Stimulated activated CD8-positive, alpha-beta memory T cell treated with anti-CD3 and anti-CD28 coated beads, Interleukin-2, amount 100 ng/mL, for 48 hours (primary cell): ENCODE measurements at regions not wholly inside any gene's neighbourhood (a gene's known extent, or its start where the extent isn't known, plus 50 kb on each side); places are given as distances from the start of the nearest gene placed in this dataset.

Source experiments
- DNase-seq, 2 donors: peaks; one replicate each; pipeline ENCODE4 v3.0.0-alpha.2; 2020; ENCODE audit warnings: low read depth in 2 of 2

DNA sequence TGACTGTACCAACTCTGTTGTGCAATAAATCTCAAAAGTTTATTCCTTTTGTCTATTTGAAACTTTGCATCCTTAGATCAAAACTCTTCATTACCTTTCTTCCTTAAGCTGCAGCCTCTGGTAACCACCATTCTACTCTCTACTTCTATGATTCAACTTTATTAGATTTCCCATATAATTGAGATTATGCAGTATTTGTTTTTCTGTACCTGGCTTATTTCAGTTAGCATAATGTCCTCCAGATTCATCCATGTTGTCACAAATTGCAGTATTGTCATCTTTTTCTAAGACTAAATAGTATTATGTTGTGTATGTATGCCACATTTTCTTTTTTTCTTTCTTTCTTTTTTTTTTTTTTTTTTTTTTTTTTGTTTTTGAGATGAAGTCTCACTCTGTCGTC, 1176.3 kb upstream of the TENM4 start:
- no peak for DNase-seq

DNA sequence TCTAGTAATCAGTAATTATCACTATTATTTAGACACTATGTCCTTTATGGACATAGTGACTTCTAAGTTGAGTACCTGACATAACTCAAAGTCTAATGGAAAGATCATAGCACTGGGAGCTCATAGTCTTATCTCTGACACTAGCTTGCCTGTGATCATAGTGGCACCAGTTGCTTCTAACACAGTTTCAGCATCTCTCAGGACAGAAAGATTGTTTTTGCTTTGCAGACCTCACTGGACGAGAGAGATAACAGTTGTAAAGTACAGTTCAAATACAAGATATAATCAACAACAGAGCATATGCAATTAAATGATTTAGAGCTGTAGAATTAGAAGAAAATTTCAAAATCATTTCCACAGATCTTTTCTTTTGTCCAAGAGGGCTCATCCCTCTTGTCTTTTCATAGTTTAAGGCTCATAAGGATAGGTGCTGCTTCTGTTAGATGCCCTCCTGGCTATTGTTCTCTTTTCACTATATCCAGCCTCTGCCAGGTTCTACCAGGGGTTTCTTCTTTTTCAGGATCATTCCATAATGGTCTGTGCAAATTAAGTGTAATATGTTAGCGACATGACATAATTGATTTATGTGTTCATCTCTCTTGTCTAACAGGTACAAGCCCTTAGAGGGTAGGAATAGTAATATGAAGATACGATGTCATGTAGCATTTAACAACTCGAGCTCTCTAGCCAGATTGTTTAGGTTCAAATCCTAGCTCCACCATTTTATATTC, 1175.4 kb upstream of the TENM4 start:
- DNase-seq: no peak

DNA sequence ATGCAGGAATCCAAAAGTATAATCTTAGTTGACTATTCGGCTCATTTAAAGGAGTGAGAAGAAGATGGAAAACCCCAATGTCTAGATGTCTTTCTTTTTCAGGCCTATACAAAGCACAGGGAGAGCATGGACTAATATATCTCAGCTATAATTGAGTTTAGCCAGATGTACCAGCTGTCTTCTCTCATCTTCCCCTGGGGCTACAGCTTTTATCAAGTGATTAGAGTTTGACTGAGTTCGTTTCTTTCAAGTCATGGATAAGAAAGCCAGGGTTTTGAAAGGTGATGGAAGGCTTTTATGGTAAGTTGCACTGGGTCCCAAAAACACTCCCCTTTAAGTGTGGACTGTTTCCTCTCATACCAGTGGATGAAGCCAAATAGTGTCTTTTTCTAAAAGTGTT, 1172.8 kb upstream of the TENM4 start:
- no peak for DNase-seq

DNA sequence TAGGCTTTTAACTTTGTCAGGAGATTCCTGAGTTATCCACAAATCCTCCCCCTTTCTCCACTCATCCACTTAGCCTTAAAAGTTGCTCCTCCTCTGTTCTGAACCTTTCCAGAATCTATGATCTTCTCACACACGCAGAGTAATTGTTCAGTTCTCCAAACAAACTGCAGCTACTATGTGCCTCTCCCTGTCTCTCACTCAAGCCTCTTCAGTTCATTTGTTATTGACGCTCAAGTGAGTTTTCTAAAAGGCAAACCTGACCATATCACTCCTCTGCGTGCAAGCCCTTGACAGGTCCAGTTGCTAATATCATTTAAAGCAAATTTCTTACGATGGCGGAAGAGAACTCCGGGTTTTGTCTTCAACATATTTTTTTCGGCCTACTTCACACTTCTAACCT, 1169.7 kb upstream of the TENM4 start:
- DNase-seq: no peak

DNA sequence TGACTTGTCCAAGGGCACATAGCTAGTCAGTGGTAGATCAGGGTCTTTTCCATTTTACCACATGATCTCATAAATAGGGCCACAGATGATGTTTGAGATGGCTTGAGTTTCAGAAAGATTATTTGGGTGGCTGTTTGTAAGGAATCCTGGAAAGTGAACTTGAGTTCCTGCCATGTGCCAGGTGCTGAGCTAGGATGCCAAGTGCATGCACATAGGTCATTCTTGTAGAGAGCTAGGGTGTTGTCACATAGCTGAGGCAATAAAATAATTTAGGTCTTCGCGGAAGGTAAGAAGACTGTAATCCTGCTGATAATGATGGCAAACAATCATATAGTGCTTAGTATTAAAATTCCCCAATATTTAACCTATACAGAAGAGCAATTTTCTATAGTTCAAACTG, 1162.6 kb upstream of the TENM4 start:
- no peak for DNase-seq

DNA sequence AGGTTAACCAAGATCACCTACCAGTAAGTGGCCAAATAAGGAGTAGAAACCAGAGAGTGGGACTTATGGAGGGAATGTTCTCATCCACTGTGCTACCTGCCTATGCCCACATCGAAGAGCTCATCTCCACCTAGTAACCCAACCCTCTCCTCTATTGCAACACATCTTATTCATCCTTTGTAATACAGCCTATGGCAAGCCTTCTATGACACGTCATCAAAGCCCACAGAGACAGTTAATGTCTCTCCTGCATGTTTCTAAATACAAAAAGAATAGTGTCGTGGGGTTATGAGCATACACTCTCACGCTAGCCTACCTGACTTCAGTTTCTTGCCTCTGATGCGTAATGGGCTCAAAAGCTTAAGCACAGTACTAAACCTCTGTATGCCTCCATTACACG, 1158.1 kb upstream of the TENM4 start:
- DNase-seq: no peak

DNA sequence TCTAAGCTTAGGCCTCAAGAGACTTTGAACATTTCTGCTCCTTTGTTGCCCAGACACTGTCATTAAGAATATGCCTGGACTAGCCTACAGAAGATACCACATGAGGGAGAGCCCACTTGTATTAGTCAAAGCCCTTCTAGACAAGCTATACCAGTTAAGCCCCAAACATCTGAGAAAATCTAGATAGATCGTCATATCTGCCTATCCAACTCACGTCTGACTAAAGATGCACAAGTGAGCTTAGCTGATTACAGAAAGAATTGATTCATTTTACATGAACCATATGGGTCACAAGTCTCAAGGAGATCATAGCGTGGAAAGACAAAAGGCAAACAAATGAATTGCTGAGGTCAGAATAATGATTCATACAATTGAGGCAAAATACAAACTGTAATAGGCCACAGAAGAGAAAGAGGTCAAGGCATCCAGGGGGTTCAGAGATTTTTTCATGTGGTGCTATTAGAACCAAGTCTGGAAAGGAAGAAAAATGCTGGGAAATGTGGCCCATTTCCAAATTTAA, 1155.5 kb upstream of the TENM4 start:
- no peak for DNase-seq

DNA sequence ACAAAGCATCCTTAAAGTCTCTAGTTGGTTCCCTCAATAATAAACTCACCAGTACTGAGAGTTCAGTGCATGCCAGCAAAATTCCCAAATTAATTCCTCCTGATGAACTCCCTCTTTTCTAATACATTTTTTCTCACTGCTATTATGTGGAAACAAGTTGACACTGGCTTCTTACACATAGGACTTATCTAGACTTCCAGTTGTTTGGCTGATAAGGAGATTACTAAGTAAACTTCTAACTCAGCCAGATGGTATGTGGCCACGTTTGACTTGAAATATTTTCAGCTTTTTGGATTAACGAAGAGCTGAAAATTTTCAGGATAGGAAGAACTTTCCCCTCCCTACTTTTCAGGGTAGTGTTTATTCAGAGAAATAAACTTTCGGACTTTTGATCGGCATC, 1154.2 kb upstream of the TENM4 start:
- DNase-seq: no peak

DNA sequence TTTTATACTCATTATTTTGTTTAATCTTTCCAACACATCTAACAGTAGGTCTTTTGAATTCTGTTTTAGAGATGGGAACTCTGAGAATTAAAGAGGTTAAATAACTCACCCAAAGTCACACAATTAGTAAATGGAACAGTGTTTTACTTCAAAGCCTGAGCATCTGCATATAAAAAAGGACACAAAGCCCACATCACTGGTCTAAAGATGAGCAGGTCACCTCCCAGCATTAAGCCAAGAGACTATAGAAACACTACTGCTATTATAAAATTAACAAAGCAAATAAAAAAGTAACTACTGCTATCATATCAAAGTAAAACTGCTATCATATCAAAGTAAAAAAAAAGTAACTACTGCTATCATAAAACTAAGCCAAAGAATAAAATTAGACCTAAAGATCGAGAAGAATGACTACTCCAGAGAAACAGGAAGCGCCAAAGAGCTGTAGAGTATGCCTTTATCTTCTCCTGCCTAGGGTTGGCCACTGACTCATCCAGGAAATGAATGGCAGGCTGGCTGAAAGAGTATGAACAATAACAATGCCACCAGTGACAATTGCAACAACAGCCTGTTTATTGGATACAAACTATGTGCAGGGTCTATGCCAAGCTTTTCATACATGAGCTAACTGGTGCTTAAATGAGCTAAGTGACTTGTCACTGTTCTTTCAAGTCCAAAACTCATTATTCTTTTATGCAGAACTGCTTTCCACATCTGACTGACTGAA, 1153.0 kb upstream of the TENM4 start:
- no peak for DNase-seq

DNA sequence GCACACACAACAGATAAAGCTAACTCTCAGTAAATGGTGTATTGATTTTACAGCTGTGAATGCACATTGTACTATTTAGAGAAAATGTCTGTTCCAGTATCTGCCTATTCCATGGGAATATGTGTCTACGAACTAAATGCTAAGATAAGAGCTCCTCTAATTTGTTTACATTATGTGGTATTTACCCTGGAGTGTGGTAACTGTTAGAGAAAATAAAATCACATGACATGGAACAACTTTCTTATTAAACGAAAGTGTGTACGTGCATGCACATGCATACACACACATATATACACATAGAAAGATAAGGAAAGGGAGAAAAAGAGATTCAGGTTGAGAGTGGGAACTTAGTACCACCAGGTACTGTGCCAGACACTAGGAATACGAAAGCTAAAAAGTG, 1151.7 kb upstream of the TENM4 start:
- no peak for DNase-seq

DNA sequence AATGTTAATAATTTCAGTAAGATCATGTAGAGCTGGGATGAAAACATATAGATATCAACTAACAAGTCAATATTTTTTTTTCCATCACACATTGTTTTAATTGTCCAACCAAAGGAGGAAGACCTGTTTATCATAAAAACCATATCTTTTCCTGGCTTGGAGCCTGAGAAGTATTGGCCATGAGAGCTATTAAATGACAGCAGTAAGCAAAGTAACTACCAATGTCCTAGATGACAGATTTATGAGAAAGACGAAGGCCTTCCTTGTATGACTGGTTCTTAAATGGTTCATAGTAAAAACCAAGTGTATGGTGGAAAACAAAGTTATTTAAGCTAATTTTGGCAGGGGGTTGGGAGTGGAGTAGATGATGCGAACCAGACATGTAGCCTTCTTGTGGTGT, 1147.1 kb upstream of the TENM4 start:
- no peak for DNase-seq

DNA sequence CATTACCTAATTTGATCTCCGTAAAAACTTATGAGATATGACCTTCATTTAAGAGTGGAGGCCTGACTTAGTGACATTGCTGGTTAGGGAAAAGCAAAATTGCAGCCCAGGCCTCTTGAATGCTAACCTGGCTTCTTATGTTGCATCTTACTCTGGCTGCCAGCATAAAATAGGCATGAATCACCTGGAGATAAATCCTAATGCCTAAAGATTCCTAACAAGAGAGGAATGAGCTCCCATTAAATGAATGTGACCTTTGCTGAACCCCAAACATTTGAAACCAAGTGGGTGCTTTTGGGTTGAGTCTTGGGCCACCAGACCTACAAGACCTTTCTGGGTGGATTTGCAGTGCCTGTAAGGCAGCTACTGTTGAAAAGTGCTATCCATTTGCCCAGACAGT, 1145.6 kb upstream of the TENM4 start:
- no peak for DNase-seq

DNA sequence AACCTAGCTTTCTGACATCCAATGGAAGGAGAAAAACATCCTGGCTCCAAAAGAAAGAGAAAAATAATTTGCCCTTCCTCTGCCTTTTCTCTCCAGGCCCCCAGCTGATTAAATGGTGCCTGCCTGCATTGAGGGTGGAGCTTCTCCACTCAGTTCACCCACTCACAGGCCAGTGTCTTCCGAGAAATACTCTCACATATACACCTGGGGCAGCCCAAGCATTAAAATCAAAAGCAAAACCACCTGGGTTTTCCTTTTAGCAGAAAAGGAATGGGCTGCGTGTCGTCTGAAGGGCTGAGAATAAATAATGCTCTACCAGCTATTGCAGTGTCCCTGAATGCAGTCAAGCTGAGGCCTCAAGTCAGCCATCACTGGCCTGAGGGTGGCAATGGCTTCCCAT, 1143.8 kb upstream of the TENM4 start:
- no peak for DNase-seq

DNA sequence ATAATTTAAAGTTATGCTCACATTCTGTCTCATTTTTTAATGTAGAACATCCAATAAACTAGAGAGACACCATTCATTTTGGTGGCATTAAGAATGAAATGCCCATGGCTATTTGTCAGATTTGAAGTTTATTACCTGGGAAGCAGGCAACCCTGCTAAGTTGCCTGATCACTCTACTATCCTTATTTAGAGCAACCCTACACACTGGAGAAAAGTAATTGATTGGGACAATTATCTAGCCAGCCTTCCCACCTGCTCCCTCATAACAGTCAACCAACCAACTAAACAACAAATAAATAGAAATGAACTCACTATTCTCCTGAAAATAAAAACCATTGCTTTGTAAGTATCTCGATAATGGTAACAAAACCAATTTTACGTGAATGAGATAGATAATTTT, 1129.0 kb upstream of the TENM4 start:
- DNase-seq: no peak

DNA sequence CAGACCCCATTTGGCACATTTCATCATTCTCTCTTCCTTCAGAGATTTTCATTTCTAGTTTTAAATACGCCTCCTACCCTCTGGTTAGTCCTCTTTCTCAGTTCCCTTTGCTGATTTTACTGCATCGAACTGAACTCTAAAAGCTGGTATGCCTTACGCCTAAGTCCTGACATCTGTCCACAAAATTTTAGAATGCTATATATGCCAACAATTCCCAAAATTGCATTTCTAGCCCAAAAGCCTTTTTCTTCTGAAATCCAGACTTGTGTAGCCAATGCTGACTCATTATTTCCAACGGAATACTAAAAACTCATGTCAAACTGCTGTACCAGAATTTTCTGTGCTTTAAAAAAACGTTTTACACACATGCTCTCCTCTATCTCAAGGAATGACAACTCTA, 1124.4 kb upstream of the TENM4 start:
- DNase-seq: no peak

DNA sequence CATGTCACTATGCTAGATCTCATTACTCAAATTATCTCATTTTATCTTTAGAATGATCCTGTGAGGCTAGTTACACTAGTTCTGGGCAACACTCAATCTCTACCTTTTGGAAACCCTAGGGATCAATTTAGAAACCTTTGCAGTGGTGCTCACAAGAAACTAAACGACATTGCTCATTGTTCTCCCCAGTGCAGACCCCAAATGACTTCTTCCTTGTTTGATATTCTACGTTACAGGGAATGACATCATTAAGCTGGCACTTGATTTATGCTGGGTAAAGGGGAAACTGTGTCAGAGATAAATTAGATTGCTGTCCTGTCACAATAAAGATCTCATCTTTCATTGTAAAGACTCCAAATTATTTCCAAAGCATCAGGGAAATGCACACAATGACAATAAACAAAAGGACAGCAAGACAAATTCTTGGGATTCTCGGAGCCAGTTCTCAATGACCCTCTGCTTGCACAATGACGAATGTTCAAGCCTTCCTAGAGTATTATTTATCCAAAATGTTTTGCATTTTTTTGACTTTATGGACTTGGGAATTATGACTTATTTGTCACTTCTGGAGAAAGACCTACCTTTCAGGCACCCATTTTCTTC, 1121.8 kb upstream of the TENM4 start:
- DNase-seq: no peak

DNA sequence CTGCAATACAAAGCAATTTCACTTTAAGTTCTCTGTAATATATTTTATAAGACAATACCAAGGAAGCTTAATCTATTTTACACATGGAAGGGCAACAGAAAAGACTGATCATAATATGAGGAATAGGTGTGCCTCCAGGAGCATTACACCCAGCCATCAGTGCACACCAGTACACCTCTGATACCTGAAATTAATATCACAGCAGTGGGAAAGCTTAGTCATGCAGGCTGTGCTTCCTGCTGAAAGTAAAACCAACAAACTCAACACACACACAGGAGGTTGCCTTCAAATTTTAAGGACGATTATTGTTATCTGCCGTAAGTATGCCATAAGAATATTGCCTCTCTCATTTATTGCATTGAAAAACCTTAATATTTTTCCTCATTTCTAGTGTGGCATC, 1119.1 kb upstream of the TENM4 start:
- DNase-seq: no peak

DNA sequence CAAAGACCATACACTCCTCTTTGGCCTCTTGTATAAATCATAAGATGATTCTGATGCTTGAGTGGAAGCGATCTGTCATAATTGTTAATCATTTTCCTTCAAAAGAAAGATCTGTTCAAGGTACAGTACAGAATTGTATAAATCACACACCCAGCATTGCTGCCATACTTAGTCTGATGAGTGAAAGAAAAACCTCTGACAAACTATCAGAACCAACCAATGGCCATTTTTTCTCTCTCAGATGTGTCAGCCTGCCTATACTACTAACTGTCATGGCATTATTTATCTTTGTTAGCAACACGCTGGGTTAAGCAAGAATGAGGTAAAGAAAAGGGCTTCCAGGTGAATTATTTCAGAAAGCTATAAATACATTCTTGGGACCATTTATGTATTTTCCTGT, 1112.7 kb upstream of the TENM4 start:
- no peak for DNase-seq

DNA sequence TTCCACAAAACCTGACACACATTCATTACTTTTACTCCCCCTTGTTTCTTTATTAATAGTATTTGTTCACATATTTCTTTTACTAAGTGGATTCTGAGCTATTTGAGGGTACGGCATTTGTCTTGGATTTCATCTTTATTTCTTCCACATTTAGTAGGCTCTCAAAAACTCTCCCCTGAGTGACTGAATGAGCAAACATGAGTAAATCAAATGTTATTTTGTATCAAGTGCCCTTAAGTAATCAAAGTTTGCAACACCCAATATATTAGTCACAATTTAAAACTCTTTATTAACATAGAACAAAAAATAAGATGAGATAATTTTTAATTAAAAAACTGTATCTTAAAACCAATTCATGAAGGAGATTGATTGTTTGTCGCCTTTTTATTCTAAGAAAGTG, 1101.9 kb upstream of the TENM4 start:
- DNase-seq: no peak

DNA sequence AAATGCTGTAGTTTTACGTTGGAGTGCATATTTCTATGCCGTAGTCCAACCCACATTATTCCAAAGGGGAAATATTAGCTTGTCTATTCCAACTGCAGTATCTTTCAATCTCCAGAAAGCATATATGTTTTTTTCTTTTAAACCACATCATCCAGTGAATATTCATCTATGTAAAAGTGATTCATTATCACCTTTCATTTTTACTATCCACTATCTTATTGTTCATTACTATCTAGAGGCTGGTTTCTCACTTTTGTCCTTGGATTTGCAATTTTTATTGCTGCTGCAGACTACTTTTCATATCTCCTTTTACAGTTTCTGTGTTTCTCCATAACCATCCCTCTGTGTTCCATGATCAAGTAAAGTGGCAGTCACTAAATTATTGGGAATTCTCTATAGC, 1097.2 kb upstream of the TENM4 start:
- DNase-seq: no peak

DNA sequence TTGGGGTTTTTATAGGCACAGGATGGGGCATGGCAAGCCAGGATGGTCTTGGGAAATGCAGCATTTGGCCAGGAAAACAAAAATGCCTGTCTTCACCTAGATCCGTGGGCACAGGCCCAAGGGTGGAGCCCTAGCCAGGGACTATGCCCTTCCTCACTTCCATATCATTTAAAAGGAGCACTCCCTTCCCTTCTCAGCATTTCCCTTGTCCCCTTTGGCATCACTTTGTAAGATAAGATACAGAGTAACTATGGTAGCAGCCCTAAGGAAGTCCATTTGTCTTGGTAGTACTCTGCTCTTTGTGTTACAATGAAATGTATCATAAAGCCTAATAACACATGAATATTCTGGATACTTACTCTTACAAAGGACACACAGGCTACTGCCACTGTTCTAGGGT, 1092.6 kb upstream of the TENM4 start:
- no peak for DNase-seq

DNA sequence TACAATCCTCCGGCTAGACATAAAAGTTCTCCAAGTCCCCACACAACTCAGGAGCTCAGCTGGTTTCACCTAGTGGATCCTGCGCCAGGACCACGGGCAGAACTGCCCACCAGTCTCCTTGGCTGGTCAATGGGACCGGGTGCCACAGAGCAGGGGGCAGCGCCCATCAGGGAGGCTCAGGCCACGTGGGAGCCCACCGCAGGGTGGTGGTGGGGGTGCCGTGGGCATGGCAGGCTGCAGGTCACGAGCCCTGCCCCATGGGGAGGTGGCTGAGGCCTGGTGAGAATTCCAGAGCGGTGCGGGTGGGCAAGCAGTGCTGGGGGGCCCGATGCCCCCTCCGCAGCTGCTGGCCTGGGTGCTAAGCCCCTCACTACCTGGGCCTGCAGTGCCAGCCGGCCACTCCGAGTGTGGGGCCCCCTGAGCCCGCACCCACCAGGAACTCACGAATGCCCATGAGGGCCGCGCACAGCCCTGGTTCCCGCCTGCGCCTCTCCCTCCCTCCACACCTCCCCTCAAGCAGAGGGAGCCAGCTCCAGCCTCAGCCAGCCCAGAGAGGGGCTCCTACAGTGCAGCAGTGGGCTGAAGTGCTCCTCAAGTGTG, 1091.9 kb upstream of the TENM4 start:
- DNase-seq: no peak

DNA sequence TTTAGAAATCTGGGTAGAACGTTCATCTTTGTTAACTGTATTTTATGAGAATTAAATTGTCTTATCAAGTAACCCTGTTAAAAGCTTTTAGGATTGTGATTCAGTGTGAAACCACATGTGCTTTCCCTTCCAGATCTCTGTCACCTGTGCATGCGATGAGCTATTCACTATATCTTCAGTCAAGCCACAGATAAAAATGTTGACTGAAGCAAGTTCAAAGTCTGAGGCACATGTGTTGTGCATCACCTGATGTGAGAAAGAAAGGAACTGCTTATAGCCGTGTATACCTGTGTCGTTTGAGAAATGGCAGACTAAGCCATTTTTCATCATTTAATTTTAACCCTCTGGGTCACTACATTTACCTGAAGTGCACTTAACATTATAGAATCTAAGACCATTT, 1088.9 kb upstream of the TENM4 start:
- no peak for DNase-seq
